HT-29 (cell line): ENCODE measurements at regions not wholly inside any gene's neighbourhood (a gene's known extent, or its start where the extent isn't known, plus 50 kb on each side); places are given as distances from the start of the nearest gene placed in this dataset.

ENCODE experiments used
- DNase-seq: peaks from one replicate; pipeline ENCODE4 v3.0.0-alpha.2; 2015; ENCODE audit warnings: low spot score

GRCh38 chr9:29656641-29657406, 2083.5 kb upstream of the C9orf72 start:
- DNase-seq = no peak

GRCh38 chr9:29657821-29658220, 2084.5 kb upstream of the C9orf72 start:
- no peak for DNase-seq

GRCh38 chr9:29659014-29659413, 2085.7 kb upstream of the C9orf72 start:
- no peak for DNase-seq

- DNase-seq = no peak
These were observed 2086.5 kb upstream of the C9orf72 start for GRCh38 chr9:29659736-29660135.

GRCh38 chr9:29668732-29669131, 2095.5 kb upstream of the C9orf72 start:
- no peak for DNase-seq

GRCh38 chr9:29669613-29670012, 2096.3 kb upstream of the C9orf72 start:
- DNase-seq = no peak

- DNase-seq = no peak
These were observed 2112.2 kb upstream of the C9orf72 start for GRCh38 chr9:29685531-29685930.

GRCh38 chr9:29691145-29691544, 2117.9 kb upstream of the C9orf72 start:
- DNase-seq = no peak

- DNase-seq = peak; percentile 57
These were observed 2118.6 kb upstream of the C9orf72 start for GRCh38 chr9:29691758-29692407.

GRCh38 chr9:29697011-29697410, 2123.7 kb upstream of the C9orf72 start:
- DNase-seq = no peak

GRCh38 chr9:29701559-29701958, 2128.3 kb upstream of the C9orf72 start:
- DNase-seq = no peak

GRCh38 chr9:29701971-29702370, 2128.7 kb upstream of the C9orf72 start:
- DNase-seq = no peak

- DNase-seq = no peak
These were observed 2141.6 kb upstream of the C9orf72 start for GRCh38 chr9:29714860-29715259.

- DNase-seq = no peak
These were observed 2144.3 kb upstream of the C9orf72 start for GRCh38 chr9:29717631-29718030.

- DNase-seq = no peak
These were observed 2156.9 kb upstream of the C9orf72 start for GRCh38 chr9:29730163-29730562.

- DNase-seq = no peak
These were observed 2167.2 kb upstream of the C9orf72 start for GRCh38 chr9:29740518-29740917.

GRCh38 chr9:29741169-29741568, 2167.9 kb upstream of the C9orf72 start:
- DNase-seq = no peak

- no peak for DNase-seq
These were observed 2176.8 kb upstream of the C9orf72 start for GRCh38 chr9:29750062-29750461.

GRCh38 chr9:29751226-29751625, 2177.9 kb upstream of the C9orf72 start:
- no peak for DNase-seq

- no peak for DNase-seq
These were observed 2180.4 kb upstream of the C9orf72 start for GRCh38 chr9:29753638-29754037.

- DNase-seq = no peak
These were observed 2195.7 kb upstream of the C9orf72 start for GRCh38 chr9:29769019-29769418.

- DNase-seq = no peak
These were observed 2200.4 kb upstream of the C9orf72 start for GRCh38 chr9:29773676-29774075.

- no peak for DNase-seq
These were observed 2202.2 kb upstream of the C9orf72 start for GRCh38 chr9:29775491-29775890.
